HEK293 (cell line): ENCODE measurements at regions not wholly inside any gene's neighbourhood (a gene's known extent, or its start where the extent isn't known, plus 50 kb on each side); places are given as distances from the start of the nearest gene placed in this dataset.

ENCODE experiments used
- CTCF ChIA-PET: fragments of 350-600 bp; formaldehyde crosslinking; extraction: SDS; loops from one replicate; lab custom pipeline; 2021; ENCODE audit warnings: antibody characterized with exemption; lab: Yijun Ruan, JAX
- POLR2A ChIA-PET: fragments of 300-600 bp; formaldehyde crosslinking; extraction: SDS; loops from one replicate; lab custom pipeline; 2020; ENCODE audit warnings: antibody characterized with exemption, inconsistent platforms; lab: Yijun Ruan, JAX
- H3K27ac ChIP-seq: fragments of 200-500 bp; sonication (Bioruptor generic); 2 replicates; pipeline ENCODE4 v1.5.1; 2014; ENCODE audit warnings: low read depth, low read length, control low read depth, inconsistent platforms; ENCODE audit errors: extremely low read depth
- H3K36me3 ChIP-seq, 2 experiments: fragments of 200-500 bp in 1 of 2; sonication (Bioruptor generic) in 1 of 2; 1 replicate in 1 of 2; 2 replicates in 1 of 2; pipeline ENCODE4 v1.5.1; 2014 to 2017; ENCODE audit warnings: inconsistent platforms in 2 of 2, low read length in 2 of 2; ENCODE audit not compliant: control insufficient read depth in 2 of 2, insufficient read depth in 1 of 2
- H3K4me1 ChIP-seq: fragments of 200-500 bp; sonication (Bioruptor generic); 2 replicates; pipeline ENCODE4 v1.5.1; 2014; ENCODE audit warnings: mild to moderate bottlenecking, low read length, inconsistent platforms; ENCODE audit not compliant: control insufficient read depth, insufficient read depth
- H3K4me3 ChIP-seq: 2 replicates; pipeline ENCODE4 v1.5.1; 2011; ENCODE audit warnings: low read depth, mild to moderate bottlenecking, control low read depth, low read length, moderate library complexity
- H3K9me3 ChIP-seq: fragments of 200-500 bp; sonication (Bioruptor generic); 2 replicates; pipeline ENCODE4 v1.5.1; 2014; ENCODE audit warnings: low read depth, low read length, inconsistent platforms; ENCODE audit not compliant: control insufficient read depth, insufficient read depth
- PRDM1 ChIP-seq: fragments of 450-650 bp; formaldehyde crosslinking; IDR thresholded peaks from 2 replicates; pipeline ENCODE4; 2016; ENCODE audit warnings: missing biosample characterization, missing genetic modification characterization
- PRDM4 ChIP-seq: fragments of 450-650 bp; formaldehyde crosslinking; IDR thresholded peaks from 2 replicates; pipeline ENCODE4 v1.5.1; 2017; ENCODE audit warnings: missing biosample characterization, missing genetic modification characterization
- PRDM6 ChIP-seq: fragments of 450-650 bp; formaldehyde crosslinking; IDR thresholded peaks from 2 replicates; pipeline ENCODE4 v1.5.1; 2017; ENCODE audit warnings: missing biosample characterization, missing genetic modification characterization
- SP2 ChIP-seq: fragments of 450-650 bp; formaldehyde crosslinking; IDR thresholded peaks from 2 replicates; pipeline ENCODE4 v1.5.1; 2016; ENCODE audit warnings: missing biosample characterization, missing genetic modification characterization
- ZBTB1 ChIP-seq: fragments of 450-650 bp; formaldehyde crosslinking; IDR thresholded peaks from 2 replicates; pipeline ENCODE4 v1.5.1; 2016; ENCODE audit warnings: missing biosample characterization, missing genetic modification characterization
- ZBTB20 ChIP-seq: fragments of 450-650 bp; formaldehyde crosslinking; IDR thresholded peaks from 2 replicates; pipeline ENCODE4 v1.5.1; 2016; ENCODE audit warnings: missing biosample characterization, missing genetic modification characterization
- ZBTB48 ChIP-seq: fragments of 450-650 bp; formaldehyde crosslinking; IDR thresholded peaks from 2 replicates; pipeline ENCODE4 v1.5.1; 2016; ENCODE audit warnings: missing biosample characterization, missing genetic modification characterization
- ZBTB8A ChIP-seq: fragments of 450-650 bp; formaldehyde crosslinking; IDR thresholded peaks from 2 replicates; pipeline ENCODE4 v1.5.1; 2016; ENCODE audit warnings: missing biosample characterization, missing genetic modification characterization
- ZNF10 ChIP-seq: fragments of 450-650 bp; formaldehyde crosslinking; IDR thresholded peaks from 2 replicates; pipeline ENCODE4 v1.5.1; 2017; ENCODE audit warnings: missing biosample characterization, missing genetic modification characterization
- ZNF138 ChIP-seq: fragments of 450-650 bp; formaldehyde crosslinking; IDR thresholded peaks from 2 replicates; pipeline ENCODE4 v1.5.1; 2016; ENCODE audit warnings: missing biosample characterization, missing genetic modification characterization, borderline replicate concordance
- ZNF155 ChIP-seq: fragments of 450-650 bp; formaldehyde crosslinking; IDR thresholded peaks from 2 replicates; pipeline ENCODE4 v1.5.1; 2016; ENCODE audit warnings: missing biosample characterization, missing genetic modification characterization
- ZNF211 ChIP-seq: fragments of 450-650 bp; formaldehyde crosslinking; IDR thresholded peaks from 2 replicates; pipeline ENCODE4 v1.5.1; 2016; ENCODE audit warnings: low read depth, missing biosample characterization, missing genetic modification characterization
- ZNF239 ChIP-seq: fragments of 450-650 bp; formaldehyde crosslinking; IDR thresholded peaks from 2 replicates; pipeline ENCODE4 v1.5.1; 2016; ENCODE audit warnings: missing biosample characterization, missing genetic modification characterization
- ZNF248 ChIP-seq: fragments of 450-650 bp; formaldehyde crosslinking; IDR thresholded peaks from 2 replicates; pipeline ENCODE4 v1.5.1; 2017; ENCODE audit warnings: missing biosample characterization, missing genetic modification characterization
- ZNF274 ChIP-seq, 2 experiments: fragments of 200-500 bp in 1 of 2; fragments of 450-650 bp in 1 of 2; sonication (Bioruptor generic) in 1 of 2; formaldehyde crosslinking in 1 of 2; IDR thresholded peaks; 2 replicates each; pipeline versions ENCODE4 v1.5.1 to v1.6.1; 2014 to 2016; ENCODE audit warnings: borderline replicate concordance in 1 of 2, inconsistent platforms in 1 of 2, low read length in 1 of 2, missing biosample characterization in 1 of 2, missing genetic modification characterization in 1 of 2
- ZNF510 ChIP-seq: fragments of 450-650 bp; formaldehyde crosslinking; IDR thresholded peaks from 2 replicates; pipeline ENCODE4 v1.5.1; 2018; ENCODE audit warnings: mild to moderate bottlenecking, missing genetic modification characterization, missing biosample characterization; ENCODE audit not compliant: insufficient replicate concordance
- ZNF513 ChIP-seq: fragments of 450-650 bp; IDR thresholded peaks from 2 replicates; pipeline ENCODE4 v1.5.1; 2018; ENCODE audit warnings: missing biosample characterization, missing genetic modification characterization
- ZNF530 ChIP-seq: fragments of 450-650 bp; formaldehyde crosslinking; IDR thresholded peaks from 2 replicates; pipeline ENCODE4 v1.5.1; 2016; ENCODE audit warnings: low read depth, missing biosample characterization, missing genetic modification characterization
- ZNF549 ChIP-seq: fragments of 450-650 bp; IDR thresholded peaks from 2 replicates; pipeline ENCODE4 v1.5.1; 2018; ENCODE audit warnings: missing biosample characterization, missing genetic modification characterization, mild to moderate bottlenecking, inconsistent platforms, moderate library complexity
- ZNF596 ChIP-seq: fragments of 450-650 bp; IDR thresholded peaks from 2 replicates; pipeline ENCODE4 v1.5.0; 2018; ENCODE audit warnings: missing biosample characterization, mild to moderate bottlenecking, missing genetic modification characterization, moderate library complexity
- ZNF600 ChIP-seq: fragments of 450-650 bp; formaldehyde crosslinking; IDR thresholded peaks from 2 replicates; pipeline ENCODE4 v1.5.1; 2016; ENCODE audit warnings: missing biosample characterization, missing genetic modification characterization
- ZNF621 ChIP-seq: fragments of 450-650 bp; formaldehyde crosslinking; IDR thresholded peaks from 2 replicates; pipeline ENCODE4 v1.5.1; 2017; ENCODE audit warnings: missing biosample characterization, missing genetic modification characterization
- ZNF623 ChIP-seq: fragments of 450-650 bp; formaldehyde crosslinking; IDR thresholded peaks from 2 replicates; pipeline ENCODE4 v1.5.1; 2016; ENCODE audit warnings: missing biosample characterization, missing genetic modification characterization
- ZNF670 ChIP-seq: fragments of 450-650 bp; formaldehyde crosslinking; IDR thresholded peaks from 2 replicates; pipeline ENCODE4 v1.5.1; 2016; ENCODE audit warnings: missing biosample characterization, missing genetic modification characterization, low read depth
- ZNF704 ChIP-seq: fragments of 450-650 bp; formaldehyde crosslinking; IDR thresholded peaks from 2 replicates; pipeline ENCODE4 v1.5.1; 2016; ENCODE audit warnings: missing biosample characterization, missing genetic modification characterization
- ZNF747 ChIP-seq: fragments of 450-650 bp; formaldehyde crosslinking; IDR thresholded peaks from 2 replicates; pipeline ENCODE4 v1.5.1; 2016; ENCODE audit warnings: missing biosample characterization, missing genetic modification characterization
- ZNF76 ChIP-seq: fragments of 450-650 bp; formaldehyde crosslinking; IDR thresholded peaks from 2 replicates; pipeline ENCODE4; 2016; ENCODE audit warnings: low read depth, missing biosample characterization, missing genetic modification characterization, borderline replicate concordance
- ZNF768 ChIP-seq: fragments of 450-650 bp; formaldehyde crosslinking; IDR thresholded peaks from 2 replicates; pipeline ENCODE4 v1.5.1; 2018; ENCODE audit warnings: missing biosample characterization, mild to moderate bottlenecking, missing genetic modification characterization
- ZNF837 ChIP-seq: fragments of 450-650 bp; formaldehyde crosslinking; IDR thresholded peaks from 2 replicates; pipeline ENCODE4 v1.5.1; 2016; ENCODE audit warnings: missing biosample characterization, missing genetic modification characterization

- CTCF ChIA-PET = no interaction called here
- Histone ChIP-seq H3K4me1 (no peaks in the 10 kb centered on the region), H3K4me3 (no peak overlapping the region), H3K9me3 (no peaks in the 10 kb centered on the region), H3K36me3 (no peaks in the 10 kb centered on the region), H3K27ac (no peak overlapping the region)
- no peak for TF ChIP-seq PRDM6 (tag by site-specific recombination)
- no peak for TF ChIP-seq ZNF596
- TF ChIP-seq ZNF530 = no peak
- TF ChIP-seq ZNF768 = no peak
- TF ChIP-seq ZNF747 (tag by site-specific recombination) = no peak
- TF ChIP-seq ZNF837 (tag by site-specific recombination) = no peak
- no peak for TF ChIP-seq ZNF138 (tag by site-specific recombination)
- no peak for TF ChIP-seq ZBTB8A (tag by site-specific recombination)
- TF ChIP-seq ZNF513 (tag by site-specific recombination) = no peak
- TF ChIP-seq ZBTB1 (tag by site-specific recombination) = no peak
- no peak for TF ChIP-seq ZNF670 (tag by site-specific recombination)
- TF ChIP-seq ZNF248 (tag by site-specific recombination) = no peak
- TF ChIP-seq ZNF623 (tag by site-specific recombination) = no peak
- TF ChIP-seq ZNF510 (tag by site-specific recombination) = no peak
- no peak for TF ChIP-seq ZNF704 (tag by site-specific recombination)
- TF ChIP-seq ZNF211 (tag by site-specific recombination) = no peak
- no peak for TF ChIP-seq ZBTB48
- TF ChIP-seq, all 188 proteins: peak for 0
- POLR2A ChIA-PET = no interaction called here
Measured at GRCh38 chr3:35322070-35322469, 317.3 kb upstream of the ARPP21 start.

- no peak overlapping the region for H3K27ac ChIP-seq
- TF ChIP-seq ZBTB20 (tag by site-specific recombination) (no peak), ZNF549 (no peak), ZNF76 (tag by site-specific recombination) (no peak), ZNF10 (tag by site-specific recombination) (no peak), ZNF600 (tag by site-specific recombination) (no peak), ZNF239 (tag by site-specific recombination) (no peak), SP2 (no peak), ZNF274 (IDR thresholded peaks at IDR 0.05; ENCODE audit: low read length) (no peak), ZNF274 (tag by site-specific recombination; IDR thresholded peaks at IDR 0.05; ENCODE audit: borderline replicate concordance) (no peak), ZNF155 (tag by site-specific recombination) (no peak), PRDM4 (tag by site-specific recombination) (no peak), ZNF621 (no peak), PRDM1 (no peak)
- H3K4me3 ChIP-seq = no peak overlapping the region
- ChIA-PET CTCF (no interaction called here), POLR2A (no interaction called here)
- no peaks in the 10 kb centered on the region for H3K4me1 ChIP-seq
- no peaks in the 10 kb centered on the region for H3K9me3 ChIP-seq
- H3K36me3 ChIP-seq = no peaks in the 10 kb centered on the region
Measured at GRCh38 chr3:35335703-35336102, 303.6 kb upstream of the ARPP21 start.
